ENCODE measurements at regions not wholly inside any gene's neighbourhood (a gene's known extent, or its start where the extent isn't known, plus 50 kb on each side); places are given as distances from the start of the nearest gene placed in this dataset.

DNA sequence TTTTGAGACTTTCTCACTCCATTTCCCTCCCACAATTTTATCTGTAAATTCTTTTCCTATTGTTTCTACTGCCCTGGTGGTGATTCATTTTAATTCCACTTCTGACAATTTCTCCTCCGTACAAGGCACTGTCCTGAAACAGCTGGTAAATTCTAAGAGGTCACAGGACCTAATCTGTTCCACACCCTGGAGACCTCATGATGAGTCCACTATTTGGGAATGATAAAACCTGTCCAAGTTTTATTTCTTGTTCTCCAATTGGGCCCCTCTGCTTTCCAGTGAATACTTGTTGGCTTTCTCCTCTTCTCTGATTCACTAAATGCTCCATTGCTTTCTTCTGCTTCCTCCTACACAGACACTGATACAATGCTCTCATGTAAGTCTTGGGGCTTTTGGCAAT, 343.1 kb upstream of the DUSP10 start:
- TF ChIP-seq, protein P1, sequence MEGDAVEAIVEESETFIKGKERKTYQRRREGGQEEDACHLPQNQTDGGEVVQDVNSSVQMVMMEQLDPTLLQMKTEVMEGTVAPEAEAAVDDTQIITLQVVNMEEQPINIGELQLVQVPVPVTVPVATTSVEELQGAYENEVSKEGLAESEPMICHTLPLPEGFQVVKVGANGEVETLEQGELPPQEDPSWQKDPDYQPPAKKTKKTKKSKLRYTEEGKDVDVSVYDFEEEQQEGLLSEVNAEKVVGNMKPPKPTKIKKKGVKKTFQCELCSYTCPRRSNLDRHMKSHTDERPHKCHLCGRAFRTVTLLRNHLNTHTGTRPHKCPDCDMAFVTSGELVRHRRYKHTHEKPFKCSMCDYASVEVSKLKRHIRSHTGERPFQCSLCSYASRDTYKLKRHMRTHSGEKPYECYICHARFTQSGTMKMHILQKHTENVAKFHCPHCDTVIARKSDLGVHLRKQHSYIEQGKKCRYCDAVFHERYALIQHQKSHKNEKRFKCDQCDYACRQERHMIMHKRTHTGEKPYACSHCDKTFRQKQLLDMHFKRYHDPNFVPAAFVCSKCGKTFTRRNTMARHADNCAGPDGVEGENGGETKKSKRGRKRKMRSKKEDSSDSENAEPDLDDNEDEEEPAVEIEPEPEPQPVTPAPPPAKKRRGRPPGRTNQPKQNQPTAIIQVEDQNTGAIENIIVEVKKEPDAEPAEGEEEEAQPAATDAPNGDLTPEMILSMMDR (IDR thresholded peaks at IDR 0.05; ENCODE audit: low read depth, low read length) = no peak
- no peak for TF ChIP-seq EZH2phosphoT487 (IDR thresholded peaks at IDR 0.05; ENCODE audit: low read depth)
